GM23338 (cell line): ENCODE measurements at regions not wholly inside any gene's neighbourhood (a gene's known extent, or its start where the extent isn't known, plus 50 kb on each side); places are given as distances from the start of the nearest gene placed in this dataset.

Source experiments
- EZH2phosphoT487 ChIP-seq: fragments of 200-600 bp; sonication (generic); IDR thresholded peaks from one replicate; pipeline ENCODE4 v1.8.1; 2018; ENCODE audit warnings: antibody characterized with exemption; ENCODE audit not compliant: unreplicated experiment
- JUNB ChIP-seq: IDR thresholded peaks from one replicate; pipeline ENCODE4 v1.6.1; 2016; ENCODE audit warnings: antibody characterized with exemption; ENCODE audit not compliant: unreplicated experiment
- POLR2AphosphoS5 ChIP-seq: IDR thresholded peaks from 2 replicates; pipeline ENCODE4 v1.6.1; 2016; ENCODE audit warnings: antibody characterized with exemption, low read depth
- ZNF331 ChIP-seq: fragments of 250-450 bp; sonication (Bioruptor Pico); IDR thresholded peaks from 2 replicates; pipeline ENCODE4 v1.5.0; 2020; ENCODE audit warnings: low read depth, mild to moderate bottlenecking, moderate library complexity
- TF ChIP-seq, protein P1 (sequence below), 2 experiments: fragments of 200-600 bp in 1 of 2; sonication (generic) in 1 of 2; conservative IDR thresholded peaks; 2 replicates each; pipeline versions ENCODE4 v1.5.1 to v1.6.1; 2016 to 2017; ENCODE audit warnings: antibody characterized with exemption in 2 of 2, low read depth in 2 of 2, mild to moderate bottlenecking in 2 of 2, moderate library complexity in 1 of 2
- TF ChIP-seq, protein P2 (sequence below): IDR thresholded peaks from one replicate; pipeline ENCODE4 v1.6.1; 2018; ENCODE audit warnings: antibody characterized with exemption; ENCODE audit not compliant: unreplicated experiment

DNA sequence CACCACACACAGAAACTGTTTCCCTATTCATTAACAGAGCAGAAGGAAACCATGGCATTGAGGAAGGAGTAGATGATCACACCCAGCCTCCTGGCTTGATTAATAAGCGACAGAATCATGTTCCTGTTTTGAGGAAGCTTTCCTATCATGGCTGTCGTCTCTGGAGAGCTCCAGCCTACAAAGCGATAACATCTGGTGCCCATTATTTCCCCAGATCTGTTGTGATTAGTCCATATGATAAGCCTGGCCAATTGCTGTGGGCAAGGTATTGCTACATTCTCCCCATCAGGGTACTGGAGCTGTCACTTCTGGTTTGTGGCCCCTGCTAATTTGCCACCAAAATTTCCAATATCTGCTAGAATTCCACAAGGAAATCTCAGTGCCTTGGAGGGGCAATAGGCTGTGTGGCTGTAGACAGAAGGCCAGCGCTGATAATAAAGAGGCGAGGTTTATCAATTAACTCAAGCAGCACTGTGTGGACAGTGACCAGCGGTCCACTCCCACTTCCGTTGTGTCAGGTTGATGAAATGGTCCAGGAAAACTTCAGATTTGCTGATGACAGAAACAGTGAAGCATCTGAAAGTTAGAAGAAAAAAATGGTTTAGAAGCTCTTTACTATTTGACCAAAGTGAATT, 66.4 kb downstream of the OLIG3 start:
- TF ChIP-seq, protein P1, sequence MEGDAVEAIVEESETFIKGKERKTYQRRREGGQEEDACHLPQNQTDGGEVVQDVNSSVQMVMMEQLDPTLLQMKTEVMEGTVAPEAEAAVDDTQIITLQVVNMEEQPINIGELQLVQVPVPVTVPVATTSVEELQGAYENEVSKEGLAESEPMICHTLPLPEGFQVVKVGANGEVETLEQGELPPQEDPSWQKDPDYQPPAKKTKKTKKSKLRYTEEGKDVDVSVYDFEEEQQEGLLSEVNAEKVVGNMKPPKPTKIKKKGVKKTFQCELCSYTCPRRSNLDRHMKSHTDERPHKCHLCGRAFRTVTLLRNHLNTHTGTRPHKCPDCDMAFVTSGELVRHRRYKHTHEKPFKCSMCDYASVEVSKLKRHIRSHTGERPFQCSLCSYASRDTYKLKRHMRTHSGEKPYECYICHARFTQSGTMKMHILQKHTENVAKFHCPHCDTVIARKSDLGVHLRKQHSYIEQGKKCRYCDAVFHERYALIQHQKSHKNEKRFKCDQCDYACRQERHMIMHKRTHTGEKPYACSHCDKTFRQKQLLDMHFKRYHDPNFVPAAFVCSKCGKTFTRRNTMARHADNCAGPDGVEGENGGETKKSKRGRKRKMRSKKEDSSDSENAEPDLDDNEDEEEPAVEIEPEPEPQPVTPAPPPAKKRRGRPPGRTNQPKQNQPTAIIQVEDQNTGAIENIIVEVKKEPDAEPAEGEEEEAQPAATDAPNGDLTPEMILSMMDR (conservative IDR thresholded peaks at IDR 0.05; ENCODE audit: low read depth in 2 of 2): no peak
- TF ChIP-seq, protein P2, sequence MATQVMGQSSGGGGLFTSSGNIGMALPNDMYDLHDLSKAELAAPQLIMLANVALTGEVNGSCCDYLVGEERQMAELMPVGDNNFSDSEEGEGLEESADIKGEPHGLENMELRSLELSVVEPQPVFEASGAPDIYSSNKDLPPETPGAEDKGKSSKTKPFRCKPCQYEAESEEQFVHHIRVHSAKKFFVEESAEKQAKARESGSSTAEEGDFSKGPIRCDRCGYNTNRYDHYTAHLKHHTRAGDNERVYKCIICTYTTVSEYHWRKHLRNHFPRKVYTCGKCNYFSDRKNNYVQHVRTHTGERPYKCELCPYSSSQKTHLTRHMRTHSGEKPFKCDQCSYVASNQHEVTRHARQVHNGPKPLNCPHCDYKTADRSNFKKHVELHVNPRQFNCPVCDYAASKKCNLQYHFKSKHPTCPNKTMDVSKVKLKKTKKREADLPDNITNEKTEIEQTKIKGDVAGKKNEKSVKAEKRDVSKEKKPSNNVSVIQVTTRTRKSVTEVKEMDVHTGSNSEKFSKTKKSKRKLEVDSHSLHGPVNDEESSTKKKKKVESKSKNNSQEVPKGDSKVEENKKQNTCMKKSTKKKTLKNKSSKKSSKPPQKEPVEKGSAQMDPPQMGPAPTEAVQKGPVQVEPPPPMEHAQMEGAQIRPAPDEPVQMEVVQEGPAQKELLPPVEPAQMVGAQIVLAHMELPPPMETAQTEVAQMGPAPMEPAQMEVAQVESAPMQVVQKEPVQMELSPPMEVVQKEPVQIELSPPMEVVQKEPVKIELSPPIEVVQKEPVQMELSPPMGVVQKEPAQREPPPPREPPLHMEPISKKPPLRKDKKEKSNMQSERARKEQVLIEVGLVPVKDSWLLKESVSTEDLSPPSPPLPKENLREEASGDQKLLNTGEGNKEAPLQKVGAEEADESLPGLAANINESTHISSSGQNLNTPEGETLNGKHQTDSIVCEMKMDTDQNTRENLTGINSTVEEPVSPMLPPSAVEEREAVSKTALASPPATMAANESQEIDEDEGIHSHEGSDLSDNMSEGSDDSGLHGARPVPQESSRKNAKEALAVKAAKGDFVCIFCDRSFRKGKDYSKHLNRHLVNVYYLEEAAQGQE: no peak
- TF ChIP-seq ZNF331 (CRISPR knock-in tag): no peak
- TF ChIP-seq POLR2AphosphoS5: no peak
- TF ChIP-seq JUNB: no peak
- TF ChIP-seq EZH2phosphoT487: no peak
